C4-2B (cell line): ENCODE measurements at regions not wholly inside any gene's neighbourhood (a gene's known extent, or its start where the extent isn't known, plus 50 kb on each side); places are given as distances from the start of the nearest gene placed in this dataset.

Experiments
- H3K27ac ChIP-seq: fragments of 450-650 bp; 2 replicates; pipeline ENCODE4 v1.5.1; 2017
- CTCF ChIP-seq: fragments of 450-650 bp; conservative IDR thresholded peaks from 2 replicates; pipeline ENCODE4 v1.5.1; 2017; ENCODE audit warnings: mild to moderate bottlenecking
- ZFX ChIP-seq: fragments of 450-650 bp; IDR thresholded peaks from 2 replicates; pipeline ENCODE4 v1.6.1; 2017

- TF ChIP-seq ZFX, result no peak
- TF ChIP-seq CTCF, result no peak
- no peak overlapping the region for H3K27ac ChIP-seq
Measured at GRCh38 chr2:196262606-196263005, 91.2 kb upstream of the STK17B start.

- TF ChIP-seq ZFX (no peak), CTCF (no peak)
- H3K27ac ChIP-seq, result no peak overlapping the region
Measured at GRCh38 chr2:196263181-196263747, 91.9 kb upstream of the STK17B start.

DNA sequence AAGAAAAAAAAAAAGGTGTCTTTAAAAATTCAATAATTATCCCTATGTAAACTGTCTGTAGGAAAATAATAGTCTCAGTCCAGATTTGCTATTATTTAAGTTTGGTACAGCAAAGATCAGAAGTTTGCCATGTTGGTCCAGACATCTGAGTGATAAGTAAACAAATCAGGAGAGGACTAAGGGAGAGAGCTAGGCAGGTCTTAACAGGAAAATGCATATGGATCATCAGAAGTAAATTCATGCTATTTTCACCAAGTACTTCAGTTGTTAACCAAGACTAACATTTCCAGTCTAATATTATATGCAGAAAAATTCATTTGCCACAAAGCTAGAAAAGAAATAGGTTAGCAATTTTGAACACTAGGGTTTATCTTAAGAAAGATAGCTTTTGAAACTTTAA is 95.0 kb upstream of the STK17B start:
- H3K27ac ChIP-seq, result no peak overlapping the region
- TF ChIP-seq ZFX (no peak), CTCF (no peak)

- no peak for TF ChIP-seq CTCF
- no peak for TF ChIP-seq ZFX
- H3K27ac ChIP-seq, result no peak overlapping the region
Measured at GRCh38 chr2:196266855-196267254, 95.5 kb upstream of the STK17B start.

- TF ChIP-seq ZFX (no peak), CTCF (no peak)
- H3K27ac ChIP-seq, result no peak overlapping the region
Measured at GRCh38 chr2:196268025-196268424, 96.6 kb upstream of the STK17B start.

GRCh38 chr2:196268538-196269338 is 97.4 kb upstream of the STK17B start:
- no peak for TF ChIP-seq ZFX
- TF ChIP-seq CTCF, result no peak
- H3K27ac ChIP-seq, result no peak overlapping the region

DNA sequence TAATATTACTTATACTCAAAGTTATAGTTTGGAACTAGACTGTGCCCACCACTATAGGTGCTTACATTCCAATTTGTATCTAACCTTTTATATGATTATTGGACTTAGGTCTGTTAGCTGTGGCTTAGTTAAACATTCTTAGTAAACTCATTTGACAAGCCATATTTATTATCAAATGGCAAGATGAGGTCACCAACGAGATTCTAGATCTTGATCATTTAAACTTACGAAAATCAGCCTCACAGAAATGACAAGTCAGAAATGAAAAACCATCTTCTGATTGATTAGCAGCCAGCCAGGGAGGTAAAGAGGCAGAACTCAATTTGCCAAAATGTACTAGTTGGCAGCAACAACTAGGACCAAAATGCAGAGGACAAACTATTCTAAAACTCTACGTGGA is 100.4 kb upstream of the STK17B start:
- TF ChIP-seq CTCF, result no peak
- no peak for TF ChIP-seq ZFX
- no peak overlapping the region for H3K27ac ChIP-seq
